Natural killer cell treated with Interleukin-12 subunit alpha and Interleukin-12 subunit beta and Interleukin-15 and Interleukin-18, amount 100 ng/mL, for 72 hours (primary cell): ENCODE measurements at regions not wholly inside any gene's neighbourhood (a gene's known extent, or its start where the extent isn't known, plus 50 kb on each side); places are given as distances from the start of the nearest gene placed in this dataset.

Source experiments
- ATAC-seq, 2 donors: fragments of 150-1000 bp; cut with Tn5 transposase in 1 of 2; sonication (Bioruptor Pico), chemical (Tn5 transposase) in 1 of 2; 2 replicates each; pipeline ENCODE4 v1.10.0; 2021
- DNase-seq: peaks from one replicate; pipeline ENCODE4 v3.0.0; 2022; ENCODE audit warnings: low spot score
- H3K27ac Mint-ChIP-seq, 2 donors: 1 replicate in 1 of 2; 2 replicates in 1 of 2; pipeline ENCODE4 v1.8.0; 2022; ENCODE audit warnings: mixed read lengths in 2 of 2, mild to moderate bottlenecking in 1 of 2, moderate library complexity in 1 of 2
- H3K27me3 Mint-ChIP-seq, 2 donors: 1 replicate in 1 of 2; 2 replicates in 1 of 2; pipeline ENCODE4 v1.8.0; 2022; ENCODE audit warnings: mixed read lengths in 2 of 2
- H3K36me3 Mint-ChIP-seq: one replicate; pipeline ENCODE4 v1.8.0; 2022; ENCODE audit warnings: mixed read lengths
- H3K4me1 Mint-ChIP-seq, 2 donors: 1 replicate in 1 of 2; 2 replicates in 1 of 2; pipeline ENCODE4 v1.8.0; 2022; ENCODE audit warnings: low read depth in 2 of 2, mixed read lengths in 2 of 2, mild to moderate bottlenecking in 1 of 2
- H3K4me3 Mint-ChIP-seq: one replicate; pipeline ENCODE4 v1.8.0; 2022; ENCODE audit warnings: mixed read lengths
- H3K9me3 Mint-ChIP-seq: 2 replicates; pipeline ENCODE4 v1.8.0; 2022; ENCODE audit warnings: mixed read lengths

GRCh38 chr15:97672586-97672985 is 287.9 kb upstream of the ARRDC4 start:
- Mint-ChIP-seq H3K4me1 (no peaks in the 10 kb centered on the region), H3K36me3 (no peaks in the 10 kb centered on the region), H3K27me3 (no peaks in the 10 kb centered on the region), H3K9me3 (peaks cover 8% of the 10 kb centered on the region), H3K27ac (no peak overlapping the region), H3K4me3 (no peak overlapping the region)
- DNase-seq (no peak), ATAC-seq (no peak)

GRCh38 chr15:97678656-97679055 is 281.8 kb upstream of the ARRDC4 start:
- ATAC-seq (no peak), DNase-seq (no peak)
- Mint-ChIP-seq H3K27ac (no peak overlapping the region), H3K36me3 (no peaks in the 10 kb centered on the region), H3K4me3 (no peak overlapping the region), H3K27me3 (no peaks in the 10 kb centered on the region), H3K9me3 (peaks cover 13% of the 10 kb centered on the region), H3K4me1 (no peaks in the 10 kb centered on the region)

GRCh38 chr15:97679106-97679688 is 281.3 kb upstream of the ARRDC4 start:
- ATAC-seq, result no peak
- no peaks in the 10 kb centered on the region for H3K36me3 Mint-ChIP-seq
- no peak overlapping the region for H3K4me3 Mint-ChIP-seq
- DNase-seq, result no peak
- peaks cover 0 to 3% of the 10 kb centered on the region in 2 donors for H3K27me3 Mint-ChIP-seq
- H3K9me3 Mint-ChIP-seq, result peaks cover 10% of the 10 kb centered on the region
- H3K4me1 Mint-ChIP-seq, result no peaks in the 10 kb centered on the region
- H3K27ac Mint-ChIP-seq, result no peak overlapping the region

GRCh38 chr15:97680606-97681220 is 279.8 kb upstream of the ARRDC4 start:
- peaks cover 5% of the 10 kb centered on the region for H3K9me3 Mint-ChIP-seq
- H3K27ac Mint-ChIP-seq, result no peak overlapping the region
- no peak for DNase-seq
- H3K36me3 Mint-ChIP-seq, result no peaks in the 10 kb centered on the region
- H3K4me3 Mint-ChIP-seq, result no peak overlapping the region
- no peak for ATAC-seq
- H3K27me3 Mint-ChIP-seq, result peaks cover 0 to 3% of the 10 kb centered on the region in 2 donors
- no peaks in the 10 kb centered on the region for H3K4me1 Mint-ChIP-seq

GRCh38 chr15:97683831-97684230 is 276.7 kb upstream of the ARRDC4 start:
- ATAC-seq (no peak), DNase-seq (no peak)
- no peaks in the 10 kb centered on the region for H3K4me1 Mint-ChIP-seq
- H3K27ac Mint-ChIP-seq, result no peak overlapping the region
- no peak overlapping the region for H3K4me3 Mint-ChIP-seq
- H3K9me3 Mint-ChIP-seq, result peaks cover 5% of the 10 kb centered on the region
- no peaks in the 10 kb centered on the region for H3K36me3 Mint-ChIP-seq
- peaks cover 0 to 3% of the 10 kb centered on the region in 2 donors for H3K27me3 Mint-ChIP-seq

GRCh38 chr15:97684249-97684648 is 276.3 kb upstream of the ARRDC4 start:
- H3K27ac Mint-ChIP-seq, result no peak overlapping the region
- H3K36me3 Mint-ChIP-seq, result no peaks in the 10 kb centered on the region
- peaks cover 0 to 3% of the 10 kb centered on the region in 2 donors for H3K27me3 Mint-ChIP-seq
- DNase-seq (no peak), ATAC-seq (no peak)
- H3K4me1 Mint-ChIP-seq, result no peaks in the 10 kb centered on the region
- peaks cover 5% of the 10 kb centered on the region for H3K9me3 Mint-ChIP-seq
- no peak overlapping the region for H3K4me3 Mint-ChIP-seq

- Mint-ChIP-seq H3K27me3 (peaks cover 0 to 3% of the 10 kb centered on the region in 2 donors), H3K27ac (no peak overlapping the region)
- no peak for DNase-seq
Measured at GRCh38 chr15:97686324-97686723, 274.2 kb upstream of the ARRDC4 start.

GRCh38 chr15:97687654-97688053 is 272.8 kb upstream of the ARRDC4 start:
- H3K9me3 Mint-ChIP-seq, result no peaks in the 10 kb centered on the region
- no peak overlapping the region for H3K27ac Mint-ChIP-seq
- DNase-seq (no peak), ATAC-seq (no peak)
- H3K27me3 Mint-ChIP-seq, result peaks cover 0 to 3% of the 10 kb centered on the region in 2 donors
- H3K4me3 Mint-ChIP-seq, result no peak overlapping the region
- H3K4me1 Mint-ChIP-seq, result no peaks in the 10 kb centered on the region
- no peaks in the 10 kb centered on the region for H3K36me3 Mint-ChIP-seq

More at GRCh38 chr15:97686324-97686723, 274.2 kb upstream of the ARRDC4 start:
- Mint-ChIP-seq H3K9me3 (no peaks in the 10 kb centered on the region), H3K4me3 (no peak overlapping the region), H3K4me1 (no peaks in the 10 kb centered on the region), H3K36me3 (no peaks in the 10 kb centered on the region)
- ATAC-seq, result no peak

- Mint-ChIP-seq H3K4me1 (no peaks in the 10 kb centered on the region), H3K27me3 (peaks cover 0 to 3% of the 10 kb centered on the region in 2 donors), H3K4me3 (no peak overlapping the region), H3K9me3 (no peaks in the 10 kb centered on the region), H3K36me3 (no peaks in the 10 kb centered on the region), H3K27ac (no peak overlapping the region)
- ATAC-seq (no peak), DNase-seq (no peak)
Measured at GRCh38 chr15:97688177-97688576, 272.3 kb upstream of the ARRDC4 start.

- Mint-ChIP-seq H3K27ac (no peak overlapping the region), H3K36me3 (no peaks in the 10 kb centered on the region)
Measured at GRCh38 chr15:97688886-97689285, 271.6 kb upstream of the ARRDC4 start.

GRCh38 chr15:97691078-97691477 is 269.4 kb upstream of the ARRDC4 start:
- Mint-ChIP-seq H3K9me3 (no peaks in the 10 kb centered on the region), H3K36me3 (no peaks in the 10 kb centered on the region), H3K27me3 (no peaks in the 10 kb centered on the region), H3K4me1 (no peaks in the 10 kb centered on the region), H3K4me3 (no peak overlapping the region), H3K27ac (no peak overlapping the region)
- DNase-seq (no peak), ATAC-seq (no peak)

More at GRCh38 chr15:97688886-97689285, 271.6 kb upstream of the ARRDC4 start:
- ATAC-seq, result no peak
- Mint-ChIP-seq H3K9me3 (no peaks in the 10 kb centered on the region), H3K4me3 (no peak overlapping the region), H3K4me1 (no peaks in the 10 kb centered on the region), H3K27me3 (peaks cover 0 to 3% of the 10 kb centered on the region in 2 donors)
- no peak for DNase-seq

- Mint-ChIP-seq H3K27me3 (no peaks in the 10 kb centered on the region), H3K9me3 (no peaks in the 10 kb centered on the region), H3K27ac (no peak overlapping the region), H3K4me1 (no peaks in the 10 kb centered on the region), H3K36me3 (no peaks in the 10 kb centered on the region), H3K4me3 (no peak overlapping the region)
- DNase-seq, result no peak
- ATAC-seq, result no peak
Measured at GRCh38 chr15:97691799-97692198, 268.7 kb upstream of the ARRDC4 start.

GRCh38 chr15:97692301-97693015 is 268.0 kb upstream of the ARRDC4 start:
- no peak for ATAC-seq

GRCh38 chr15:97694456-97694855 is 266.0 kb upstream of the ARRDC4 start:
- no peak overlapping the region for H3K27ac Mint-ChIP-seq
- ATAC-seq (no peak), DNase-seq (no peak)
- H3K9me3 Mint-ChIP-seq, result no peaks in the 10 kb centered on the region
- no peak overlapping the region for H3K4me3 Mint-ChIP-seq
- H3K27me3 Mint-ChIP-seq, result no peaks in the 10 kb centered on the region
- no peaks in the 10 kb centered on the region for H3K4me1 Mint-ChIP-seq
- H3K36me3 Mint-ChIP-seq, result no peaks in the 10 kb centered on the region

More at GRCh38 chr15:97692301-97693015, 268.0 kb upstream of the ARRDC4 start:
- no peaks in the 10 kb centered on the region for H3K4me1 Mint-ChIP-seq
- H3K9me3 Mint-ChIP-seq, result no peaks in the 10 kb centered on the region
- no peak overlapping the region for H3K4me3 Mint-ChIP-seq
- DNase-seq, result no peak
- no peaks in the 10 kb centered on the region for H3K27me3 Mint-ChIP-seq
- no peaks in the 10 kb centered on the region for H3K36me3 Mint-ChIP-seq
- no peak overlapping the region for H3K27ac Mint-ChIP-seq
